GM23338 (cell line): ENCODE measurements at regions not wholly inside any gene's neighbourhood (a gene's known extent, or its start where the extent isn't known, plus 50 kb on each side); places are given as distances from the start of the nearest gene placed in this dataset.

Source experiments
- ATAC-seq: fragments of 200-7000 bp; cut with Tn5 transposase; 3 replicates; pipeline ENCODE4 v1.9.1; 2020
- DNase-seq: peaks from one replicate; pipeline ENCODE4 v3.0.0-alpha.2; 2015; ENCODE audit warnings: low spot score
- H2AFZ ChIP-seq: fragments of 200-600 bp; sonication (generic); 2 replicates; pipeline ENCODE4 v1.8.0; 2016; ENCODE audit warnings: antibody characterized with exemption, mild to moderate bottlenecking, moderate library complexity
- H3F3A ChIP-seq: fragments of 200-600 bp; sonication (generic); replicated peaks from 2 replicates; pipeline ENCODE4 v1.8.0; 2017; ENCODE audit warnings: antibody characterized with exemption, mixed run types, low read depth
- H3K27ac ChIP-seq: fragments of 200-600 bp; sonication (generic); 2 replicates; pipeline ENCODE4 v1.6.1; 2016; ENCODE audit warnings: low read depth
- H3K27me3 ChIP-seq: fragments of 200-600 bp; sonication (generic); 2 replicates; pipeline ENCODE4 v1.8.0; 2016; ENCODE audit warnings: mild to moderate bottlenecking, mixed run types, moderate library complexity; ENCODE audit not compliant: insufficient read depth
- H3K36me3 ChIP-seq: fragments of 200-600 bp; sonication (generic); 2 replicates; pipeline ENCODE4 v1.8.0; 2016; ENCODE audit warnings: mild to moderate bottlenecking; ENCODE audit not compliant: insufficient read depth
- H3K4me1 ChIP-seq: fragments of 200-600 bp; sonication (generic); 2 replicates; pipeline ENCODE4 v1.8.0; 2016; ENCODE audit warnings: mild to moderate bottlenecking, moderate library complexity; ENCODE audit not compliant: insufficient read depth
- H3K4me2 ChIP-seq: fragments of 200-600 bp; sonication (generic); 2 replicates; pipeline ENCODE4 v1.7.1; 2017; ENCODE audit warnings: mixed run types
- H3K4me3 ChIP-seq: fragments of 200-600 bp; sonication (generic); 2 replicates; pipeline ENCODE4 v1.6.1; 2016; ENCODE audit warnings: mixed run types
- H3K79me2 ChIP-seq: fragments of 200-600 bp; sonication (generic); replicated peaks from 2 replicates; pipeline ENCODE4 v1.8.0; 2017; ENCODE audit warnings: mild to moderate bottlenecking; ENCODE audit not compliant: insufficient read depth
- H3K9me2 ChIP-seq: fragments of 200-600 bp; sonication (generic); 2 replicates; pipeline ENCODE4 v1.8.0; 2017; ENCODE audit not compliant: insufficient read depth
- H4K20me1 ChIP-seq: fragments of 200-600 bp; sonication (generic); replicated peaks from 2 replicates; pipeline ENCODE4 v1.8.0; 2017; ENCODE audit warnings: mild to moderate bottlenecking; ENCODE audit not compliant: insufficient read depth
- H3K27ac Mint-ChIP-seq: 2 replicates; pipeline ENCODE4 v1.8.0; 2020; ENCODE audit warnings: inconsistent platforms, mild to moderate bottlenecking, moderate library complexity, mixed read lengths
- H3K27me3 Mint-ChIP-seq: 3 replicates; pipeline ENCODE4 v1.8.0; 2022; ENCODE audit warnings: low read depth, mild to moderate bottlenecking, moderate library complexity, mixed read lengths, inconsistent platforms; ENCODE audit not compliant: insufficient read depth, poor library complexity
- H3K36me3 Mint-ChIP-seq: 3 replicates; pipeline ENCODE4 v1.8.0; 2021; ENCODE audit warnings: low read depth, mild to moderate bottlenecking, inconsistent platforms, moderate library complexity, mixed read lengths
- H3K4me1 Mint-ChIP-seq: 3 replicates; pipeline ENCODE4 v1.8.0; 2020; ENCODE audit warnings: mild to moderate bottlenecking, inconsistent platforms, mixed read lengths
- H3K4me3 Mint-ChIP-seq: 3 replicates; pipeline ENCODE4 v1.8.0; 2021; ENCODE audit warnings: moderate library complexity, mild to moderate bottlenecking, inconsistent platforms, mixed read lengths
- H3K9me3 Mint-ChIP-seq: 3 replicates; pipeline ENCODE4 v1.8.0; 2020; ENCODE audit warnings: moderate library complexity, mild to moderate bottlenecking, inconsistent platforms, mixed read lengths
- CTCF ChIP-seq, 2 experiments: fragments of 200-600 bp in 1 of 2; sonication (generic) in 1 of 2; conservative IDR thresholded peaks; 2 replicates each; pipeline versions ENCODE4 v1.5.1 to v1.6.1; 2016 to 2017; ENCODE audit warnings: antibody characterized with exemption in 2 of 2, low read depth in 2 of 2, mild to moderate bottlenecking in 2 of 2, moderate library complexity in 1 of 2
- ETS1 ChIP-seq: IDR thresholded peaks from 2 replicates; pipeline ENCODE4 v1.6.1; 2016; ENCODE audit warnings: antibody characterized with exemption
- EZH2 ChIP-seq: fragments of 200-600 bp; sonication (generic); IDR thresholded peaks from one replicate; pipeline ENCODE4 v1.8.0; 2017; ENCODE audit warnings: antibody characterized with exemption, mild to moderate bottlenecking, low read depth; ENCODE audit not compliant: unreplicated experiment
- JUNB ChIP-seq: IDR thresholded peaks from one replicate; pipeline ENCODE4 v1.6.1; 2016; ENCODE audit warnings: antibody characterized with exemption; ENCODE audit not compliant: unreplicated experiment
- POLR2AphosphoS5 ChIP-seq: IDR thresholded peaks from 2 replicates; pipeline ENCODE4 v1.6.1; 2016; ENCODE audit warnings: antibody characterized with exemption, low read depth
- STAT1 ChIP-seq: IDR thresholded peaks from one replicate; pipeline ENCODE4 v1.6.1; 2016; ENCODE audit warnings: antibody characterized with exemption; ENCODE audit not compliant: unreplicated experiment
- ZNF114 ChIP-seq: fragments of 250-450 bp; sonication (Bioruptor Pico); IDR thresholded peaks from 2 replicates; pipeline ENCODE4 v1.5.0; 2020; ENCODE audit warnings: mild to moderate bottlenecking, moderate library complexity
- ZNF331 ChIP-seq: fragments of 250-450 bp; sonication (Bioruptor Pico); IDR thresholded peaks from 2 replicates; pipeline ENCODE4 v1.5.0; 2020; ENCODE audit warnings: low read depth, mild to moderate bottlenecking, moderate library complexity
- TF ChIP-seq, protein P1 (sequence below): IDR thresholded peaks from one replicate; pipeline ENCODE4 v1.6.1; 2018; ENCODE audit warnings: antibody characterized with exemption; ENCODE audit not compliant: unreplicated experiment
- TF ChIP-seq, protein P2 (sequence below): fragments of 250-450 bp; sonication (Bioruptor Pico); IDR thresholded peaks from 2 replicates; pipeline ENCODE4 v1.5.0; 2020; ENCODE audit warnings: mild to moderate bottlenecking, moderate library complexity

- TF ChIP-seq, protein P1, sequence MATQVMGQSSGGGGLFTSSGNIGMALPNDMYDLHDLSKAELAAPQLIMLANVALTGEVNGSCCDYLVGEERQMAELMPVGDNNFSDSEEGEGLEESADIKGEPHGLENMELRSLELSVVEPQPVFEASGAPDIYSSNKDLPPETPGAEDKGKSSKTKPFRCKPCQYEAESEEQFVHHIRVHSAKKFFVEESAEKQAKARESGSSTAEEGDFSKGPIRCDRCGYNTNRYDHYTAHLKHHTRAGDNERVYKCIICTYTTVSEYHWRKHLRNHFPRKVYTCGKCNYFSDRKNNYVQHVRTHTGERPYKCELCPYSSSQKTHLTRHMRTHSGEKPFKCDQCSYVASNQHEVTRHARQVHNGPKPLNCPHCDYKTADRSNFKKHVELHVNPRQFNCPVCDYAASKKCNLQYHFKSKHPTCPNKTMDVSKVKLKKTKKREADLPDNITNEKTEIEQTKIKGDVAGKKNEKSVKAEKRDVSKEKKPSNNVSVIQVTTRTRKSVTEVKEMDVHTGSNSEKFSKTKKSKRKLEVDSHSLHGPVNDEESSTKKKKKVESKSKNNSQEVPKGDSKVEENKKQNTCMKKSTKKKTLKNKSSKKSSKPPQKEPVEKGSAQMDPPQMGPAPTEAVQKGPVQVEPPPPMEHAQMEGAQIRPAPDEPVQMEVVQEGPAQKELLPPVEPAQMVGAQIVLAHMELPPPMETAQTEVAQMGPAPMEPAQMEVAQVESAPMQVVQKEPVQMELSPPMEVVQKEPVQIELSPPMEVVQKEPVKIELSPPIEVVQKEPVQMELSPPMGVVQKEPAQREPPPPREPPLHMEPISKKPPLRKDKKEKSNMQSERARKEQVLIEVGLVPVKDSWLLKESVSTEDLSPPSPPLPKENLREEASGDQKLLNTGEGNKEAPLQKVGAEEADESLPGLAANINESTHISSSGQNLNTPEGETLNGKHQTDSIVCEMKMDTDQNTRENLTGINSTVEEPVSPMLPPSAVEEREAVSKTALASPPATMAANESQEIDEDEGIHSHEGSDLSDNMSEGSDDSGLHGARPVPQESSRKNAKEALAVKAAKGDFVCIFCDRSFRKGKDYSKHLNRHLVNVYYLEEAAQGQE = no peak
- TF ChIP-seq CTCF (conservative IDR thresholded peaks at IDR 0.05; ENCODE audit: low read depth in 2 of 2) = no peak
- TF ChIP-seq STAT1 = no peak
- TF ChIP-seq ZNF331 (CRISPR knock-in tag) = no peak
- no peak for TF ChIP-seq POLR2AphosphoS5
- no peak for TF ChIP-seq EZH2
- no peak for TF ChIP-seq ETS1
Measured at GRCh38 chr3:104907507-104907906, 459.2 kb upstream of the ALCAM start (continued).

DNA sequence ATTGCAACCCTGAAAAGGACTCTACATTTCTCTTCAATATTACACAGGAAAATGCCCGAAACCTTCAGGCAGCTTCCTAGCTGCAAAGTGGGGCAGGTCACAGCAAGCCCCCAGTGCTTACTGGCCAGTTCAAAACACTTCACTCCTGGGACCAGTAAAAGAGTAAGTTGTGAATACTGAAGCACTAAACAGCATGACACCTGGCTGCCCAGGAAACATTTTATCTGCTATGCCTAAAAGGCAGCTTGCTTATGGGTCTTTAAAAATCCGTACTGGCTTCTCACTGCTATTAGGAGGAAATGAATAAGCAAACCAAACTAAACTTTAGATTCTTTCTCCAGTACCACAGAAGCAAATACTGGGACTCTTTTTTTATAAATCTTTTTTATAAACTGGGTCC is 457.9 kb upstream of the ALCAM start:
- Histone ChIP-seq H3K79me2 (no peaks in the 10 kb centered on the region), H2AFZ (no peak overlapping the region), H3K4me1 (no peaks in the 10 kb centered on the region; the same call in 1 of the 2 replicates), H3K27ac (peak overlapping the region; percentile 52; the same call in 1 of the 2 replicates), H4K20me1 (no peaks in the 10 kb centered on the region), H3K27me3 (no peaks in the 10 kb centered on the region), H3K36me3 (no peaks in the 10 kb centered on the region), H3K9me2 (peaks cover 3% of the 10 kb centered on the region; the same call in 1 of the 2 replicates), H3F3A (no peaks in the 10 kb centered on the region), H3K4me3 (no peak overlapping the region), H3K4me2 (no peak overlapping the region)
- no peak overlapping the region for H3K4me3 Mint-ChIP-seq
- peaks cover 10% of the 10 kb centered on the region; the same call in 2 of the 3 replicates for H3K4me1 Mint-ChIP-seq
- H3K27ac Mint-ChIP-seq = no peak overlapping the region
- H3K36me3 Mint-ChIP-seq = peaks cover 6% of the 10 kb centered on the region; the same call in 2 of the 3 replicates
- no peaks in the 10 kb centered on the region for H3K27me3 Mint-ChIP-seq
- DNase-seq (peak; percentile 14), ATAC-seq (peak; percentile 49)
- TF ChIP-seq JUNB = no peak
- TF ChIP-seq, protein P2, sequence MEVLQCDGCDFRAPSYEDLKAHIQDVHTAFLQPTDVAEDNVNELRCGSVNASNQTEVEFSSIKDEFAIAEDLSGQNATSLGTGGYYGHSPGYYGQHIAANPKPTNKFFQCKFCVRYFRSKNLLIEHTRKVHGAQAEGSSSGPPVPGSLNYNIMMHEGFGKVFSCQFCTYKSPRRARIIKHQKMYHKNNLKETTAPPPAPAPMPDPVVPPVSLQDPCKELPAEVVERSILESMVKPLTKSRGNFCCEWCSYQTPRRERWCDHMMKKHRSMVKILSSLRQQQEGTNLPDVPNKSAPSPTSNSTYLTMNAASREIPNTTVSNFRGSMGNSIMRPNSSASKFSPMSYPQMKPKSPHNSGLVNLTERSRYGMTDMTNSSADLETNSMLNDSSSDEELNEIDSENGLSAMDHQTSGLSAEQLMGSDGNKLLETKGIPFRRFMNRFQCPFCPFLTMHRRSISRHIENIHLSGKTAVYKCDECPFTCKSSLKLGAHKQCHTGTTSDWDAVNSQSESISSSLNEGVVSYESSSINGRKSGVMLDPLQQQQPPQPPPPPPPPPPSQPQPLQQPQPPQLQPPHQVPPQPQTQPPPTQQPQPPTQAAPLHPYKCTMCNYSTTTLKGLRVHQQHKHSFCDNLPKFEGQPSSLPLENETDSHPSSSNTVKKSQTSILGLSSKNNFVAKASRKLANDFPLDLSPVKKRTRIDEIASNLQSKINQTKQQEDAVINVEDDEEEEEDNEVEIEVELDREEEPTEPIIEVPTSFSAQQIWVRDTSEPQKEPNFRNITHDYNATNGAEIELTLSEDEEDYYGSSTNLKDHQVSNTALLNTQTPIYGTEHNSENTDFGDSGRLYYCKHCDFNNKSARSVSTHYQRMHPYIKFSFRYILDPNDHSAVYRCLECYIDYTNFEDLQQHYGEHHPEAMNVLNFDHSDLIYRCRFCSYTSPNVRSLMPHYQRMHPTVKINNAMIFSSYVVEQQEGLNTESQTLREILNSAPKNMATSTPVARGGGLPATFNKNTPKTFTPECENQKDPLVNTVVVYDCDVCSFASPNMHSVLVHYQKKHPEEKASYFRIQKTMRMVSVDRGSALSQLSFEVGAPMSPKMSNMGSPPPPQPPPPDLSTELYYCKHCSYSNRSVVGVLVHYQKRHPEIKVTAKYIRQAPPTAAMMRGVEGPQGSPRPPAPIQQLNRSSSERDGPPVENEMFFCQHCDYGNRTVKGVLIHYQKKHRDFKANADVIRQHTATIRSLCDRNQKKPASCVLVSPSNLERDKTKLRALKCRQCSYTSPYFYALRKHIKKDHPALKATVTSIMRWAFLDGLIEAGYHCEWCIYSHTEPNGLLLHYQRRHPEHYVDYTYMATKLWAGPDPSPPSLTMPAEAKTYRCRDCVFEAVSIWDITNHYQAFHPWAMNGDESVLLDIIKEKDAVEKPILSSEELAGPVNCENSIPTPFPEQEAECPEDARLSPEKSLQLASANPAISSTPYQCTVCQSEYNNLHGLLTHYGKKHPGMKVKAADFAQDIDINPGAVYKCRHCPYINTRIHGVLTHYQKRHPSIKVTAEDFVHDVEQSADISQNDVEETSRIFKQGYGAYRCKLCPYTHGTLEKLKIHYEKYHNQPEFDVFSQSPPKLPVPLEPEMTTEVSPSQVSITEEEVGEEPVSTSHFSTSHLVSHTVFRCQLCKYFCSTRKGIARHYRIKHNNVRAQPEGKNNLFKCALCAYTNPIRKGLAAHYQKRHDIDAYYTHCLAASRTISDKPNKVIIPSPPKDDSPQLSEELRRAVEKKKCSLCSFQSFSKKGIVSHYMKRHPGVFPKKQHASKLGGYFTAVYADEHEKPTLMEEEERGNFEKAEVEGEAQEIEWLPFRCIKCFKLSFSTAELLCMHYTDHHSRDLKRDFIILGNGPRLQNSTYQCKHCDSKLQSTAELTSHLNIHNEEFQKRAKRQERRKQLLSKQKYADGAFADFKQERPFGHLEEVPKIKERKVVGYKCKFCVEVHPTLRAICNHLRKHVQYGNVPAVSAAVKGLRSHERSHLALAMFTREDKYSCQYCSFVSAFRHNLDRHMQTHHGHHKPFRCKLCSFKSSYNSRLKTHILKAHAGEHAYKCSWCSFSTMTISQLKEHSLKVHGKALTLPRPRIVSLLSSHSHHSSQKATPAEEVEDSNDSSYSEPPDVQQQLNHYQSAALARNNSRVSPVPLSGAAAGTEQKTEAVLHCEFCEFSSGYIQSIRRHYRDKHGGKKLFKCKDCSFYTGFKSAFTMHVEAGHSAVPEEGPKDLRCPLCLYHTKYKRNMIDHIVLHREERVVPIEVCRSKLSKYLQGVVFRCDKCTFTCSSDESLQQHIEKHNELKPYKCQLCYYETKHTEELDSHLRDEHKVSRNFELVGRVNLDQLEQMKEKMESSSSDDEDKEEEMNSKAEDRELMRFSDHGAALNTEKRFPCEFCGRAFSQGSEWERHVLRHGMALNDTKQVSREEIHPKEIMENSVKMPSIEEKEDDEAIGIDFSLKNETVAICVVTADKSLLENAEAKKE (CRISPR knock-in tag) = no peak
- TF ChIP-seq ZNF114 (CRISPR knock-in tag) = no peak
- TF ChIP-seq CTCF (conservative IDR thresholded peaks at IDR 0.05; ENCODE audit: low read depth in 2 of 2) = no peak
- peaks cover 11% of the 10 kb centered on the region for H3K9me3 Mint-ChIP-seq
